Ishikawa (cell line): ENCODE measurements at regions not wholly inside any gene's neighbourhood (a gene's known extent, or its start where the extent isn't known, plus 50 kb on each side); places are given as distances from the start of the nearest gene placed in this dataset.

Experiments used
- CEBPB ChIP-seq: IDR thresholded peaks from 2 replicates; pipeline ENCODE4 v1.6.1; 2012
- CREB1 ChIP-seq: IDR thresholded peaks from 2 replicates; pipeline ENCODE4 v1.6.1; 2012; ENCODE audit warnings: low read depth
- EP300 ChIP-seq: IDR thresholded peaks from 2 replicates; pipeline ENCODE4 v1.6.1; 2012; ENCODE audit warnings: borderline replicate concordance
- MAX ChIP-seq: IDR thresholded peaks from 2 replicates; pipeline ENCODE4 v1.6.1; 2012
- REST ChIP-seq: IDR thresholded peaks from 2 replicates; pipeline ENCODE4 v1.6.1; 2012; ENCODE audit warnings: low read depth, mild to moderate bottlenecking
- TAF1 ChIP-seq: IDR thresholded peaks from 2 replicates; pipeline ENCODE4 v1.6.1; 2012; ENCODE audit warnings: low read depth, mild to moderate bottlenecking
- TEAD4 ChIP-seq: IDR thresholded peaks from 2 replicates; pipeline ENCODE4 v1.6.1; 2012
- USF1 ChIP-seq: IDR thresholded peaks from 2 replicates; pipeline ENCODE4 v1.6.1; 2012
- YY1 ChIP-seq: IDR thresholded peaks from 2 replicates; pipeline ENCODE4 v1.6.1; 2012; ENCODE audit warnings: low read depth
- ZBTB7A ChIP-seq: IDR thresholded peaks from 2 replicates; pipeline ENCODE4 v1.6.1; 2012; ENCODE audit warnings: low read depth

- TF ChIP-seq CREB1, result no peak
- TF ChIP-seq TAF1, result no peak
- no peak for TF ChIP-seq EP300
- TF ChIP-seq REST, result no peak
- no peak for TF ChIP-seq ZBTB7A
- no peak for TF ChIP-seq MAX
- TF ChIP-seq USF1, result no peak
- TF ChIP-seq TEAD4, result no peak
- TF ChIP-seq YY1, result no peak
- no peak for TF ChIP-seq CEBPB
These were observed 226.5 kb upstream of the GAP43 start for GRCh38 chr3:115396801-115397200.
